GM19463 (cell line): ENCODE measurements at regions not wholly inside any gene's neighbourhood (a gene's known extent, or its start where the extent isn't known, plus 50 kb on each side); places are given as distances from the start of the nearest gene placed in this dataset.

Experiments
- ATAC-seq: cut with Tn5 transposase; IDR thresholded peaks from one replicate; pipeline ENCODE4 v1.9.1; 2021; ENCODE audit warnings: mild to moderate bottlenecking, moderate library complexity; ENCODE audit not compliant: unreplicated experiment

DNA sequence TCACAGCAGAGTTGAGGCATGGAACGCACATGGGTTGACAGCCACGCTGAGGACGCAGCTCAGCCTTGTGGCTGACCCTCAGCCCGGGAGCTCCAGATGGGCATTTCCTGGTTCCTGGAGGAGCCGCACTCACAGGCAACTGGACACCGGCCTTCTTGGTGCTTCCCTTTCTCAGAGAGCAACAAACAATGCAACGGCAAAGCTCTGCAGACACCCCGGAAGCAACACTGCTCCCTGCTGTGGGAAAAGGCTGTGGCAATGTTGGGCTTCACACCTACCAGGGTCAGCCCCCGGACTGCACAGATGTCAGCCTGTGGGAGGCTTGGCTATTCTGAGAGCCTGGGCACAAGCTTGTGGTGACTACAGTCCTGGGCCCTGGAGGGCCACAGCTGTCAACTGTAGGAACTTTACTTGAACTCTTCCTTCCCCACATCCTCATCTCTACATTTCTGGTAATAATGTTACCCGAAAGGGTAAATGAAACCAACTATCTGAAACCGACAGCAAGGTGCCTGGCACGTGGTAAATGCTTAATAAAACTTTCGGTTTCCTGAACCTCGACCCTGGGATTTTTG, 597.5 kb upstream of the MKI67 start:
- peak; percentile 51 for ATAC-seq

DNA sequence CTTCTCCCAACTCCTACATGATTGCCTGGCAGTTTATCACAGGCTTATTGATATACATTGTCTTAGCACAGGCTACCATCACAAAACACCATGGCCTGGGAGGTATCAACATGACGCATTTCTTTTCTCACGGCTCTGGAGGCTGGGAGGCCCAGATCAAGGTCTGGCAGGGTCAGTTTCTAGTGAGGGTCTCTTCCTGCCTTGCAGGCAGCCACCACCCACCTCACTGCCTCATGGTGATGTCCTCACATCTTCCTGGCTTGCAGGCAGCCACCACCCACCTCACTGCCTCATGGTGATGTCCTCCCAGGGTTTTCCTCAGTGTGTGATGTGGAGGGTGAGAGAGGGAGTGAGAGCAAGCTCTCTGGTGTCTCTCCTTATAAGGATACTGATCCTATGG, 599.3 kb upstream of the MKI67 start:
- no peak for ATAC-seq

DNA sequence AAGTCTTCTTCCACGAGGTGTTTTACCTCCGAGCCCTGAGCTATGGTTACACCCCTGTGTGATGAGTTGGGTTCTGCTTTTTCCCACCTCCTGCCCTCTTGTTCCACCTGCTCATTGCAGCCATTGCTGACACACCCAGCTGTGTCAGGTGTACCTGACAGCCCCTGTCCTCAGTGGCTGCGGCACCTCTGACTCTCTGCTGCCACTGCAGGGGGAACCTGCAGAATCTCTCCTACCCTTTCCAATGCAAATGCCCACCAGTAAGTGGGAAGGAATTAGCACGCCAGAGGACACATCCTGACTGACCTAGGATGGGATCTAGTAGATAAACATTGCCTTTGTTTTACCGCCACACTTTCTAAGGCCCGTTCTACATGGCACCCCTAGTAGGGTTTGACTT, 600.9 kb upstream of the MKI67 start:
- ATAC-seq, result no peak

- ATAC-seq, result no peak
Observed at GRCh38 chr10:128729910-128730420, 603.7 kb upstream of the MKI67 start.

- ATAC-seq, result no peak
Observed at GRCh38 chr10:128730922-128731321, 604.7 kb upstream of the MKI67 start.

DNA sequence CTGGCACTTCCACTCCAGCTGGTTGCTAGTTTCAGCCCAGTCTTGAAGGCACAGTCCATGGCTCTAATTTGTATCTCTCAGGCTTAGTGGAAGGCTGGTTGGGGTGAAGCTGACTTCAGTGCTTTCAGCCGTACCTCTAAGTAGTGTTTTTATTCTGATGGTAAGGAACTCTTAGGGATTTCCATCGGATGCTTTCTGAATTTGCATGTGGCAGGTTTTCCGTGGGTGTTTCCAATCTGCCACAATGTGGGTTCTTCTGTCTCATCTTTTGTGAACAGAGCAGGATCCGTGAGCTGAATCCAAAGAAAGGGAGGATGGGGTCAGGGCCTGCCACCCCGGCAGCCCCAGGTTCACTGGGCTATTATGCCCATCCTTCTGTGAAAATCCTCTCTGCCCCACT, 607.9 kb upstream of the MKI67 start:
- no peak for ATAC-seq

GRCh38 chr10:128734734-128735133, 608.5 kb upstream of the MKI67 start:
- no peak for ATAC-seq

DNA sequence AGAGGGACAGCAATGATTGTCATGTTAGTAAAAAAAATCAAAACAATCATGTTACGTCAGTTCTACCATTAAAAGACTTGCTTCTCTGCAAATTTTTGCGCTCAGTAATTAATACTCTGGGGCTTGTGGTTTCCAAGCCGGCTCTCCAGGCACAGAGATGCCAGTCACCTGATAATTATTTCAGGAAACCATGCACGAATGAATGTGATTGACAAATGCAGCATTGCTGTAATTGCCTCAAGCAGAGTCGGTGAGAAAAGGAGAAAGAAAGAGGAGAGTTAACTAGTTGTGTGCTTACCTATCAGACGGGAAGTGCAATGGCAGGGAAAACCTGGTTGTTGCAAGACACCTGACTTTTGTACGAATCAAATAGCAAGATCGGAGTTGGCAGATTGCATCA, 609.8 kb upstream of the MKI67 start:
- ATAC-seq, result no peak

DNA sequence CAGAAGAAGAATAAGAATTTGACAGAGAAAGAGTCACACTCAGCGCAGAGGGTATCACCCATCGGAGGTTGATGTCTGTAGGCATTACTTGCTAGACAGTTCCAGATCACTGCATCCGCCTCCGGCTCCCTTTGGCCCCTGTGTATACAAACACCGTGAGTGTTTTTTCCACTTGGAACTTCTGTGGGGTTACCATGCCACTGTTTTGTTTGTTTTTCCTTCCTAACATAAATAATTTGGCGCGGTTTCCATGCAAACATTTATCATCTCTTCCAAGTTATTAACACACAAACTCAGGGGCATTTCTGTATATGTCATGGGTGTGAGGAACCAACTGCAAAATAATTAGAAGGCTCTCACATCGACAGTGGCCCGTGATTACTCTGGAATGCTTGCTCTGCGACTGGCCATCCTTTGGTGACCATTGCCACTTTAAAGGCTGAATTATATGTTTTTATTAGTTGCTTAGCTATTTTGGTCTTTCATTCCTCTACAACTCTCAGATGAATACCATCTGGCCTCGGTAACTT, 612.2 kb upstream of the MKI67 start:
- no peak for ATAC-seq

GRCh38 chr10:128739930-128740329, 613.7 kb upstream of the MKI67 start:
- no peak for ATAC-seq

GRCh38 chr10:128741180-128741579, 615.0 kb upstream of the MKI67 start:
- ATAC-seq, result no peak

- no peak for ATAC-seq
Observed at GRCh38 chr10:128741680-128742079, 615.5 kb upstream of the MKI67 start.

DNA sequence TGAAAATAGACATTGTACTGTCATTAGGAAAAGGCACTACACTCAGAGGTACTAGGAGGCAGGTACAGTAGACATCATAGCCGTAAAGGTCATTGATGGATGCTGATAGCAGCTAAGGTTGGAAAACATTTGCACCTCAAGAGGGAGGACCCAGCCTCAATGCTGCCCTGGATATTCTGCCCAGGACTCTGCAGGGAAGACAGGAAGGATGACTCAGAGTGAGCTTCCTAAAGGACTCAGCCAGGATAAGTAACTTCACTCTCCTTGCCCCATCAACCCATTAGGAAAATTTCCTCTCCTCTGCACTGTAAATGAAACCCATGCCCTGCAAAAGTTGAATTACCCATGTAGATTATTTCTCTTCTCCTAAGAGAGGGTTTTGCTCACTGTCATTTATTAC, 617.9 kb upstream of the MKI67 start:
- ATAC-seq, result no peak

DNA sequence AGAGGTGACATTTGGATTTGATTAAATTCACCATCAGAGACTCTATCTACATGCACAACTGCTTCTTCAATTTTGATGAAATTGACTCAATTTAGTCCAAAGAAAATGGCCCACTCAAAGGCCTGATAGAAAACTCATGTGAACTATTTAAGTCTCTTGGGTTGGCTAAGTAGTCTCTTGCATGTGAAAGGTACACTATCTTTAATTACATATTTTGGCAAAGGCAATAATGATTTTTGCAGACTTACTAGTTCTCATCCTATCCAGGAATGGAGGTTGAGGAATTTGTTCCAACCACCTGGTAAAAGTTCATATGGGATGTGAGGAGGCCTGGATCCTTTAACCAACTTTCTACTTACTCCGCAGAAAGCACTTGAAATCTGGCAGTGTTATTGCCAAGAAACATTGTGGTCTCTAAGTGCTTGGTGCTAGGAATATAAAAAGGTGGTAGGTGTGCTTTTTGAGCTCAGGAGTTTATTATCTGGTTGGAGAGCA, 618.6 kb upstream of the MKI67 start:
- no peak for ATAC-seq

GRCh38 chr10:128747582-128748346, 621.5 kb upstream of the MKI67 start:
- ATAC-seq, result no peak

GRCh38 chr10:128751284-128751683, 625.1 kb upstream of the MKI67 start:
- ATAC-seq, result no peak

DNA sequence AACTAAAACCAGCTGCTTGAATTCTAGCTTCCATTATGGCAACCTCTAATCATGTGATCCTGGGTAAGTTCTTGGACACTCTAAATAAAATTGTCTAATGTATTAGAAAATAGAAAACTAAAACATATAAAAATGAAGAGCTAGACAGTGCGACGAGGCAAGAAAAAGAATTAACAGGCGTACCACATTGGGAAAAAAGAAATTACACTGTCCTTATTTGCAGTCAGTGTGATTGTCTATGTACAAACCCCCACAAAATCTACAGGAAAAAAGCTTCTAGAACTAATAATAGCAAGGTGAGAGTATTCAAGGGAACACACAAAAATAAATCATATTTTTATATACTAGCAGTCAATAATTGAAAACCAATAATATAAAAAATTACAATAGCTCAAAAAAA, 625.6 kb upstream of the MKI67 start:
- no peak for ATAC-seq

GRCh38 chr10:128759174-128759573, 633.0 kb upstream of the MKI67 start:
- no peak for ATAC-seq

GRCh38 chr10:128763588-128763987, 637.4 kb upstream of the MKI67 start:
- no peak for ATAC-seq

- ATAC-seq, result no peak
Observed at GRCh38 chr10:128764190-128764589, 638.0 kb upstream of the MKI67 start.

GRCh38 chr10:128766915-128767314, 640.7 kb upstream of the MKI67 start:
- ATAC-seq, result no peak

- no peak for ATAC-seq
Observed at GRCh38 chr10:128774979-128775378, 648.8 kb upstream of the MKI67 start.
